Naive thymus-derived CD8-positive, alpha-beta T cell (primary cell): ENCODE measurements at regions not wholly inside any gene's neighbourhood (a gene's known extent, or its start where the extent isn't known, plus 50 kb on each side); places are given as distances from the start of the nearest gene placed in this dataset.

ENCODE experiments used
- ATAC-seq, 2 donors: fragments of 150-1000 bp; cut with Tn5 transposase in 1 of 2; sonication (Bioruptor Pico), chemical (Tn5 transposase) in 1 of 2; 1 replicate in 1 of 2; 2 replicates in 1 of 2; pipeline ENCODE4 v1.10.0; 2021; ENCODE audit warnings: mild to moderate bottlenecking in 2 of 2, moderate library complexity in 2 of 2
- POLR2A ChIA-PET: fragments of 350-600 bp; sonication (Branson Sonifier 250); formaldehyde crosslinking; loops from one replicate; lab custom pipeline; 2021; ENCODE audit warnings: antibody characterized with exemption; lab: Charles Lee
- DNase-seq, 10 donors: peaks; one replicate each; pipeline versions ENCODE4 v3.0.0 to v3.0.0-alpha.2; 2020 to 2022
- H3K27ac Mint-ChIP-seq, 10 donors: one replicate each; pipeline ENCODE4 v1.8.0; 2020 to 2022; ENCODE audit warnings: mild to moderate bottlenecking in 10 of 10, mixed read lengths in 10 of 10, moderate library complexity in 4 of 10, inconsistent platforms in 1 of 10
- H3K27me3 Mint-ChIP-seq, 5 donors: one replicate each; pipeline ENCODE4 v1.8.0; 2021 to 2022; ENCODE audit warnings: mixed read lengths in 5 of 5
- H3K36me3 Mint-ChIP-seq, 3 donors: one replicate each; pipeline ENCODE4 v1.8.0; 2020 to 2022; ENCODE audit warnings: mixed read lengths in 3 of 3, mild to moderate bottlenecking in 2 of 3, inconsistent platforms in 1 of 3
- H3K4me1 Mint-ChIP-seq, 4 donors: one replicate each; pipeline ENCODE4 v1.8.0; 2021 to 2022; ENCODE audit warnings: mixed read lengths in 4 of 4
- H3K4me3 Mint-ChIP-seq, 10 donors: one replicate each; pipeline ENCODE4 v1.8.0; 2020 to 2022; ENCODE audit warnings: mild to moderate bottlenecking in 10 of 10, mixed read lengths in 10 of 10, moderate library complexity in 6 of 10, inconsistent platforms in 1 of 10
- H3K9me3 Mint-ChIP-seq, 9 donors: one replicate each; pipeline ENCODE4 v1.8.0; 2020 to 2022; ENCODE audit warnings: mixed read lengths in 9 of 9, mild to moderate bottlenecking in 3 of 9, inconsistent platforms in 1 of 9, moderate library complexity in 1 of 9

DNA sequence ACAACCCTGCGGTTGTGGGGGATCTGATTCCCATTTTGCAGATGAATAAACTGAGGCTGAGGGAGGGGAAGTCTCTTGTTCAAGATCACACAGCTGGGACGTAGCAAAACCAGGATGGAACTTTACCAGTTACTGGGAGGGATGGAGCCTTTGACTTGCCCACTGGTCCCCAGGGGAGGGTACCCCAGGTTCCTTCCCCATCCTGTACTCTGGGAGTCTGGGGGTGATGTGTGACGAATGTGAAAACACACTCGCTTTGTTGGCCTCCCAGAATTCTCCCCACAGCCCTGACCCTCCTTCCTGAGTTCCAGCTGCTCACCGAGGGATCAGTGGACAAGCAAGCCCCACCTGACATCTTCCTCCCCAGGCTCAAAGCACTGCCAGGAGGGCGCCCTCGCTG lies 135.1 kb downstream of the NSG2 start:
- Mint-ChIP-seq H3K4me1 (peaks cover 0 to 3% (median 0%) of the 10 kb centered on the region in 4 donors), H3K4me3 (no peak overlapping the region), H3K36me3 (no peaks in the 10 kb centered on the region), H3K27ac (no peak overlapping the region), H3K27me3 (peaks cover 6 to 33% (median 15%) of the 10 kb centered on the region in 5 donors), H3K9me3 (peaks cover 0 to 6% (median 0%) of the 10 kb centered on the region in 9 donors)
- ATAC-seq, result no peak
- POLR2A ChIA-PET, result no interaction called here
- DNase-seq, result no peak

DNA sequence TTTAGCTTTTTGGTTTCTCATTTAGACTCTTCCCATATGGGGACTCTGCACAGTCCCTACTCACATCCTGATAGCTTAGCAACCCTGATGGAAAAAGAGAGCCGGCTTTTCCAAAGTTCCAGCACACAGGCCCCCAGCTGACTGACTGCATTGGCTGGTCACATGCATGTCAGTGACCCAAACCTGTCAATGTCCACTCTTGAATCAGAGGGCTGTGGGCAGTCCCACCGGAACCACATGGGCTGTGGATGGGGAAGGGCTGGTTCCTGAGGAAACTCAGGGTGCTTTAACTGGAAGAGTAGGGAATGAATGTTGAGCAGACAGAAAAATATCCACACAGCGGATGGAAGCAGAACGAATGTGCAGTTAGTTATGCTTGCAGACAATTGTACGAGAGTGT lies 136.6 kb downstream of the NSG2 start:
- no peaks in the 10 kb centered on the region for H3K36me3 Mint-ChIP-seq
- ATAC-seq (no peak), DNase-seq (no peak)
- H3K27ac Mint-ChIP-seq, result no peak overlapping the region
- H3K9me3 Mint-ChIP-seq, result peaks cover 0 to 6% (median 0%) of the 10 kb centered on the region in 9 donors
- H3K27me3 Mint-ChIP-seq, result peaks cover 6 to 34% (median 17%) of the 10 kb centered on the region in 5 donors
- POLR2A ChIA-PET, result no interaction called here
- no peaks in the 10 kb centered on the region for H3K4me1 Mint-ChIP-seq
- no peak overlapping the region for H3K4me3 Mint-ChIP-seq

DNA sequence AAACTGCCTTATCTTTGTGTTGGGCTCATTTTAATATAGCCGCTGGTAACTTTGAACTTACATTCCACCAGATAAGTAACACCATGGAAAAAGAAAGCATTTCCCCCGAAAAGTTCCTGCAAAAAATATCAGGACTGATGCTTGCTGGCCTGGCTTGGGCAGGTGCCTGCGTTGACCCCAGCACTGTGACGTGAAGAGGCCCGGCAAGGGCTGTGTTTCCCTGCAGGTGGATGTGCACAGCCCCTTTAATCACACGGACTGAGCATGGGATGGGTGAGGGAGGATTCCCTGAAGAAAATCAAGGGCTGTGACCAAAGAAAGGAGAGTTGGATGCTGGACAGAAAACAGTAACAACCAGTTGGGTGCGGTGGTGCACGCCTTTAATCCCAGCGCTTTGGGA lies 138.2 kb downstream of the NSG2 start:
- no peak overlapping the region for H3K4me3 Mint-ChIP-seq
- no peak overlapping the region for H3K27ac Mint-ChIP-seq
- peaks cover 0 to 2% (median 0%) of the 10 kb centered on the region in 9 donors for H3K9me3 Mint-ChIP-seq
- no peaks in the 10 kb centered on the region for H3K36me3 Mint-ChIP-seq
- peaks cover 5 to 34% (median 10%) of the 10 kb centered on the region in 5 donors for H3K27me3 Mint-ChIP-seq
- DNase-seq, result no peak
- no peaks in the 10 kb centered on the region for H3K4me1 Mint-ChIP-seq
- no peak for ATAC-seq
- POLR2A ChIA-PET, result no interaction called here

DNA sequence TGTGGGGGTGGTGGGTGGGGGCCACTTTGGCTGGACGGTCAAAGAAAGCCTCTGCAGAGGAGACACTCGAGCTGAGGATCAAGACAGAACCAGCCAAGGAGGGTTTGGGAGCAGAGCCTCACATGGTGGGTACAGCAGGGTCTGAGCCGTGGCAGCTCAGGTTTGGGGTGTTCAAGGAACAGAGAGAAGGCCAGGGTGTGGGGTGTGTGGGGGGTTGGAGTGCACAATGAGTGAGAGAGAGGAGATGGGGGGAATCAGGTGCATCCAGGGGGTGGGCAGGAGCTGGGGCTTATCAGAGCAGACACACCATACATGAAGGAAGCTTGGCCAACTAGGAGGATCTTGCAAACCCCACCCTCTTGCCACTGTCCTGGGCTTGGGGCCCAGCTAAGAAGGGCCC lies 140.0 kb downstream of the NSG2 start:
- no peak for ATAC-seq
- POLR2A ChIA-PET, result no interaction called here
- H3K27me3 Mint-ChIP-seq, result peaks cover 5 to 31% (median 8%) of the 10 kb centered on the region in 5 donors
- no peak overlapping the region for H3K4me3 Mint-ChIP-seq
- H3K4me1 Mint-ChIP-seq, result no peaks in the 10 kb centered on the region
- no peak for DNase-seq
- H3K9me3 Mint-ChIP-seq, result peaks cover 0 to 2% (median 0%) of the 10 kb centered on the region in 9 donors
- no peak overlapping the region for H3K27ac Mint-ChIP-seq
- no peaks in the 10 kb centered on the region for H3K36me3 Mint-ChIP-seq

GRCh38 chr5:174186096-174186695 lies 140.7 kb downstream of the NSG2 start:
- POLR2A ChIA-PET, result no interaction called here
- no peak for ATAC-seq

DNA sequence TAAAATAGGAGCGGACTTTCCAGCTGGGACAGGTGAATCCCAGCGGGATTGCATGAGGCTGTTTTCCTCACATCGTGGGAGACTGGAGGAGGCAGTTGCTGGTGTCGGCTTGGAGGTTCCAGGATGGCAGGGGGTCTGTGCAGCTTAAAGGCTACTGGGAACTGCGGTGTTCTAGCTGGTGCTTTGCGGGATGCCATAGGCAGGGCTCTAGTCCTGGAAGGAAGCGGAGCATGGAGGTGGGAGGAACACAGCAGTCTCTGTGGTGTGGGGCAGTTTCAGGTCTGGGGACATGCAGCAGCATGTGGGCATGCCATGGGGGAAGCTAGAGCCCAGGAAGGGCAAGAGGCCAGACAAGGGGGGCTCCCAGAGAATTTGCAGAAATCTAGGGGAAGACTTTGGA lies 141.5 kb downstream of the NSG2 start:
- Mint-ChIP-seq H3K4me1 (no peaks in the 10 kb centered on the region), H3K27ac (no peak overlapping the region), H3K9me3 (no peaks in the 10 kb centered on the region), H3K36me3 (no peaks in the 10 kb centered on the region), H3K27me3 (peaks cover 2 to 24% (median 4%) of the 10 kb centered on the region in 5 donors), H3K4me3 (no peak overlapping the region)
- DNase-seq, result no peak
- POLR2A ChIA-PET, result no interaction called here
- ATAC-seq, result no peak

More at GRCh38 chr5:174186096-174186695, 140.7 kb downstream of the NSG2 start:
- Mint-ChIP-seq H3K27me3 (peaks cover 2 to 27% (median 6%) of the 10 kb centered on the region in 5 donors), H3K4me3 (no peak overlapping the region), H3K9me3 (no peaks in the 10 kb centered on the region), H3K36me3 (no peaks in the 10 kb centered on the region), H3K27ac (no peak overlapping the region), H3K4me1 (no peaks in the 10 kb centered on the region)
- DNase-seq, result no peak

DNA sequence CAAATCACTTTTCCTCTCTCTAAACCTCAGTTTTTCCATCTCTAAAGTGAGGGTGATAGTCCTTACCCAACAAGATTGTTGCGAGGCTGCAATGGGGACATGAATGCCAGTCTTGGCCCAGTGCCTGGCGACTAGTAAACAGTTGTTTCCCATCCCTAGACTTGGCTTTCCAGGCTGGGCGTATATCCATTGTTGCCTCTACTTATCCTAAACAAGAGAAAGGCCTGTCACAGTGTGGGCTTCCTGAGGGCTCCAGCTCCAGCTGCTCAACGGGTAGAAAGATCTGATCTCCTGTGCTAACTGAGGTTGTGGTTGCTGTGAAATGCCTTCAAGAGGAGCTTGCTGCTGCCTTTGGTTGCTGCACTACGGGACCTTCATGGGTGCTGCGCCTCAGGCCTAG lies 142.0 kb downstream of the NSG2 start:
- POLR2A ChIA-PET, result no interaction called here
- Mint-ChIP-seq H3K4me3 (no peak overlapping the region), H3K4me1 (no peaks in the 10 kb centered on the region), H3K9me3 (no peaks in the 10 kb centered on the region), H3K27me3 (peaks cover 2 to 24% (median 4%) of the 10 kb centered on the region in 5 donors), H3K36me3 (no peaks in the 10 kb centered on the region), H3K27ac (no peak overlapping the region)
- DNase-seq (no peak), ATAC-seq (no peak)

GRCh38 chr5:174188295-174188694 lies 142.8 kb downstream of the NSG2 start:
- POLR2A ChIA-PET, result no interaction called here
- H3K4me3 Mint-ChIP-seq, result no peak overlapping the region
- DNase-seq, result no peak
- no peaks in the 10 kb centered on the region for H3K4me1 Mint-ChIP-seq
- peaks cover 2 to 19% (median 3%) of the 10 kb centered on the region in 5 donors for H3K27me3 Mint-ChIP-seq
- no peaks in the 10 kb centered on the region for H3K36me3 Mint-ChIP-seq
- ATAC-seq, result no peak
- H3K27ac Mint-ChIP-seq, result no peak overlapping the region
- no peaks in the 10 kb centered on the region for H3K9me3 Mint-ChIP-seq

GRCh38 chr5:174189654-174190541 lies 144.4 kb downstream of the NSG2 start:
- Mint-ChIP-seq H3K4me1 (no peaks in the 10 kb centered on the region), H3K4me3 (no peak overlapping the region), H3K9me3 (no peaks in the 10 kb centered on the region), H3K27ac (no peak overlapping the region), H3K27me3 (peaks cover 2 to 22% (median 3%) of the 10 kb centered on the region in 5 donors), H3K36me3 (no peaks in the 10 kb centered on the region)
- no peak for DNase-seq
- ATAC-seq, result no peak
- POLR2A ChIA-PET, result no interaction called here

DNA sequence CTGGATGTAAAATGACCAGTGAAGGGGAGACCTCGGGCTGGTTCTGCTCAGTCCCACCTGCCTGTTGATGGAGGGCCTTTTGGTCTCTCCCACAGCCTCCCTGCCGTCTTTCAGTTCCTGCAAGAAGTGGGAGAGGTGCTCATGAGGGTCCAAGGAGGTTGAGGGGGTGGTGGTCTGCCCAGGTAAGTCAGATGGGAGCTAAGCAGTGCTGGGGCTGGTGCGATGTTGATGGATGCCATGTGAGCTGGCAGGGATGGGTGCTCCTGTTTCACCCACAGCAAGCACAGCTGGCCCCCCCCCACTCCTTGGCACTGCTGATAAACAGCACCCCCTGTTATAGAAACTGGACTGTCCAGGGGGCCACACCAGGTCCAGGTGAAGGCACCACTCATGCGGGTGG lies 145.6 kb downstream of the NSG2 start:
- Mint-ChIP-seq H3K4me3 (no peak overlapping the region), H3K36me3 (no peaks in the 10 kb centered on the region), H3K27ac (no peak overlapping the region), H3K27me3 (peaks cover 2 to 18% (median 3%) of the 10 kb centered on the region in 5 donors), H3K4me1 (no peaks in the 10 kb centered on the region), H3K9me3 (no peaks in the 10 kb centered on the region)
- POLR2A ChIA-PET, result no interaction called here
- ATAC-seq, result no peak
- no peak for DNase-seq

DNA sequence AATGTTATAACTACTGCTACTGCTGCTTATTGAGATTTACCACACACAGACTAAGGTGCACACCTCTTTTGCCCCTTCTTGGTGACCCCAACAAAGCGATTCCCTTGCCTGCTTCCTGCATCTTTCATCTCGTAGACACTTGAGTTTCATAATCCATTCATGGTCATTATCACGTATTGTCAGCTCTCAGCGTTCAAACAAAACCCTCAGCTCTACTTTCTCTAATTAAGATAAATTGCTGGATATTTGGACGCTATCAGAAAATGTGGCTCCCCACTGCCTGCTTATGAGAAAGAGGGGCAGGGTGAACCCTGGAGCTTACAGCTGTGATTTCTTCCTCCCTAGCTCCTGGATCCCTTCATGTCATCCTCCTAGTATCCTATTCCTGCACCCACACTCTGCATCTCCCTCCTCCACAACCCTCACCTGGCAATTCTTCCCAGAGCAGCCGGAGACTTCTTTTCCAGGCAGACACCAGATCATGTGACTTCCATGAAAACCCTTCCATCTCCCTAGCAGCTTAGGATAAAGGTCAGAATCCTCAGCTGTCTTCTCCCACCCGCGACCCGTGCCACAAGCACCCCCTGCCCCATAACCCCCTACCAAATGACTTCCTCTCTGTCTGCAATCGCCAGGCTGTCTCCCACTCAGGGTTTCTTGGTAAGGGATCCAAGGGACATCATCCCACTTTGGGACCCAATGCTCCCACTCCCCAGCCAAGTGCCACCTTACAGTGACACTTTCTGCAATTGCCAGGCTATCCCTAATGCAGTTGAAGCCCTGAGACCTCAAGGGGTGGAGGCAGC lies 146.5 kb downstream of the NSG2 start:
- H3K27me3 Mint-ChIP-seq, result peaks cover 0 to 12% (median 0%) of the 10 kb centered on the region in 5 donors
- H3K9me3 Mint-ChIP-seq, result no peaks in the 10 kb centered on the region
- H3K4me3 Mint-ChIP-seq, result no peak overlapping the region
- POLR2A ChIA-PET, result no interaction called here
- no peaks in the 10 kb centered on the region for H3K4me1 Mint-ChIP-seq
- H3K36me3 Mint-ChIP-seq, result no peaks in the 10 kb centered on the region
- H3K27ac Mint-ChIP-seq, result no peak overlapping the region
- no peak for ATAC-seq
- DNase-seq, result no peak

DNA sequence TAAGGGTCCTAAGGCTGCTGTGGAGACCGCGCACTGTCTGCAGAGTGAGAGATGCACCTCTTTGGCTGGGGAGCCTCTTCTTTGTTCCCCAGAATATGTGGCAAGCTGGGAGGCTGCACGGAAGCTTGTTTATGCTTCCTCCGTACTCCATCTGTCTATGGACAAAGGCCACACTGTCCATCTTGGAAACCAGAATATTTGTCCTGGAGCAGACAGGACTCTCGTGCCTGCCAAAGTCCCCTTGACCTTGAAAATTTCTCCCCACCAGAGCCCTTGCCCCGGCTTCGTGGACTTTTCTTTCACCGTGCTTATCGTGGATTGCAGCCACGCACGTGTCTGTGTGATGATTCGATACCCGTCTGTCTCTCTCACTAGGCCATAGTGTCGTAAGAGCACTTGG lies 147.4 kb downstream of the NSG2 start:
- Mint-ChIP-seq H3K4me3 (no peak overlapping the region), H3K4me1 (no peaks in the 10 kb centered on the region), H3K27me3 (peaks cover 0 to 11% (median 0%) of the 10 kb centered on the region in 5 donors), H3K36me3 (no peaks in the 10 kb centered on the region), H3K9me3 (no peaks in the 10 kb centered on the region), H3K27ac (no peak overlapping the region)
- POLR2A ChIA-PET, result no interaction called here
- ATAC-seq (no peak), DNase-seq (no peak)

- Mint-ChIP-seq H3K27ac (no peak overlapping the region), H3K36me3 (no peaks in the 10 kb centered on the region), H3K9me3 (no peaks in the 10 kb centered on the region), H3K4me1 (no peaks in the 10 kb centered on the region), H3K27me3 (peaks cover 0 to 3% (median 0%) of the 10 kb centered on the region in 5 donors), H3K4me3 (no peak overlapping the region)
- DNase-seq, result no peak
- POLR2A ChIA-PET, result no interaction called here
- ATAC-seq, result no peak
These were observed 150.0 kb downstream of the NSG2 start for GRCh38 chr5:174195517-174195916.
